ENCODE measurements at regions not wholly inside any gene's neighbourhood (a gene's known extent, or its start where the extent isn't known, plus 50 kb on each side); places are given as distances from the start of the nearest gene placed in this dataset.

- Histone ChIP-seq H4K20me1 (ENCODE audit: insufficient read depth, low read length) (no peaks in the 10 kb centered on the region), H3K9me2 (replicated peaks; ENCODE audit: insufficient read depth, low read length) (no peaks in the 10 kb centered on the region), H3K27me3 (replicated peaks; ENCODE audit: insufficient read depth, low read length) (no peaks in the 10 kb centered on the region), H2AFZ (ENCODE audit: low read length) (no peak overlapping the region), H3K9me3 (replicated peaks; ENCODE audit: insufficient read depth, low read length) (no peaks in the 10 kb centered on the region), H3K4me1 (ENCODE audit: low read length) (no peaks in the 10 kb centered on the region), H3K79me2 (ENCODE audit: low read length) (no peaks in the 10 kb centered on the region), H3K4me3 (ENCODE audit: low read length) (no peak overlapping the region), H3K27ac (ENCODE audit: low read length) (no peak overlapping the region), H3K4me2 (ENCODE audit: low read depth, low read length) (no peak overlapping the region), H3K36me3 (replicated peaks; ENCODE audit: insufficient read depth, low read length) (no peaks in the 10 kb centered on the region), H3F3A (ENCODE audit: insufficient read depth, low read length) (no peaks in the 10 kb centered on the region), H3K9ac (ENCODE audit: low read length) (no peak overlapping the region)
- TF ChIP-seq EZH2phosphoT487 (IDR thresholded peaks at IDR 0.05; ENCODE audit: low read length): no peak
- TF ChIP-seq CTCF (IDR thresholded peaks at IDR 0.05; ENCODE audit: low read length): no peak
- TF ChIP-seq EZH2 (optimal IDR thresholded peaks at IDR 0.05; ENCODE audit: low read depth, low read length): no peak
- no peak for DNase-seq
Observed at GRCh38 chr18:43175257-43175656, 59.8 kb upstream of the RIT2 start.

- no peaks in the 10 kb centered on the region for H3K27me3 ChIP-seq (replicated peaks; ENCODE audit: insufficient read depth, low read length)
- no peak overlapping the region for H2AFZ ChIP-seq (ENCODE audit: low read length)
- no peaks in the 10 kb centered on the region for H3K4me1 ChIP-seq (ENCODE audit: low read length)
- no peak overlapping the region for H3K4me2 ChIP-seq (ENCODE audit: low read depth, low read length)
- TF ChIP-seq CTCF (IDR thresholded peaks at IDR 0.05; ENCODE audit: low read length) (no peak), EZH2phosphoT487 (IDR thresholded peaks at IDR 0.05; ENCODE audit: low read length) (no peak), EZH2 (optimal IDR thresholded peaks at IDR 0.05; ENCODE audit: low read depth, low read length) (no peak)
- no peak overlapping the region for H3K4me3 ChIP-seq (ENCODE audit: low read length)
- no peak for DNase-seq
- H3F3A ChIP-seq (ENCODE audit: insufficient read depth, low read length): no peaks in the 10 kb centered on the region
- no peaks in the 10 kb centered on the region for H3K79me2 ChIP-seq (ENCODE audit: low read length)
- H4K20me1 ChIP-seq (ENCODE audit: insufficient read depth, low read length): no peaks in the 10 kb centered on the region
- H3K27ac ChIP-seq (ENCODE audit: low read length): no peak overlapping the region
- no peaks in the 10 kb centered on the region for H3K36me3 ChIP-seq (replicated peaks; ENCODE audit: insufficient read depth, low read length)
- no peaks in the 10 kb centered on the region for H3K9me3 ChIP-seq (replicated peaks; ENCODE audit: insufficient read depth, low read length)
- H3K9me2 ChIP-seq (replicated peaks; ENCODE audit: insufficient read depth, low read length): no peaks in the 10 kb centered on the region
- no peak overlapping the region for H3K9ac ChIP-seq (ENCODE audit: low read length)
Observed at GRCh38 chr18:43170586-43170985, 55.1 kb upstream of the RIT2 start.

Measured in MM.1S (cell line).